ENCODE measurements at regions not wholly inside any gene's neighbourhood (a gene's known extent, or its start where the extent isn't known, plus 50 kb on each side); places are given as distances from the start of the nearest gene placed in this dataset.

GRCh38 chr3:154956815-154957214 is 123.3 kb upstream of the MME start:
- no peak for DNase-seq
- H3K27me3 Mint-ChIP-seq = no peaks in the 10 kb centered on the region
- no peak overlapping the region for H3K27ac Mint-ChIP-seq
- H3K4me1 Mint-ChIP-seq = no peaks in the 10 kb centered on the region
- H3K9me3 Mint-ChIP-seq = no peaks in the 10 kb centered on the region
- H3K4me3 Mint-ChIP-seq = no peak overlapping the region
- intact Hi-C loops (cut with micrococcal nuclease) = no loop called here
- H3K36me3 Mint-ChIP-seq (ENCODE audit: low read depth) = no peaks in the 10 kb centered on the region

- no peaks in the 10 kb centered on the region for H3K4me1 Mint-ChIP-seq
- intact Hi-C loops (cut with micrococcal nuclease) = no loop called here
- no peak for DNase-seq
- no peaks in the 10 kb centered on the region for H3K9me3 Mint-ChIP-seq
- no peaks in the 10 kb centered on the region for H3K27me3 Mint-ChIP-seq
- H3K27ac Mint-ChIP-seq = no peak overlapping the region
- no peak overlapping the region for H3K4me3 Mint-ChIP-seq
- no peaks in the 10 kb centered on the region for H3K36me3 Mint-ChIP-seq (ENCODE audit: low read depth)
Observed at GRCh38 chr3:154955907-154956533, 124.1 kb upstream of the MME start.

GRCh38 chr3:154954757-154955156 is 125.4 kb upstream of the MME start:
- Mint-ChIP-seq H3K4me3 (no peak overlapping the region), H3K27ac (no peak overlapping the region), H3K9me3 (no peaks in the 10 kb centered on the region), H3K27me3 (no peaks in the 10 kb centered on the region), H3K4me1 (no peaks in the 10 kb centered on the region), H3K36me3 (ENCODE audit: low read depth) (no peaks in the 10 kb centered on the region)
- no peak for DNase-seq
- intact Hi-C loops (cut with micrococcal nuclease) = no loop called here

- Mint-ChIP-seq H3K36me3 (ENCODE audit: low read depth) (no peaks in the 10 kb centered on the region), H3K27ac (no peak overlapping the region), H3K27me3 (no peaks in the 10 kb centered on the region), H3K4me1 (no peaks in the 10 kb centered on the region), H3K9me3 (no peaks in the 10 kb centered on the region), H3K4me3 (no peak overlapping the region)
- intact Hi-C loops (cut with micrococcal nuclease) = no loop called here
- no peak for DNase-seq
Observed at GRCh38 chr3:154953538-154953937, 126.6 kb upstream of the MME start.

GRCh38 chr3:154952553-154952952 is 127.6 kb upstream of the MME start:
- Mint-ChIP-seq H3K4me1 (no peaks in the 10 kb centered on the region), H3K9me3 (peaks cover 5% of the 10 kb centered on the region), H3K36me3 (ENCODE audit: low read depth) (no peaks in the 10 kb centered on the region), H3K27ac (no peak overlapping the region), H3K4me3 (no peak overlapping the region), H3K27me3 (no peaks in the 10 kb centered on the region)
- intact Hi-C loops (cut with micrococcal nuclease) = no loop called here
- no peak for DNase-seq

- intact Hi-C loops (cut with micrococcal nuclease) = no loop called here
- H3K4me1 Mint-ChIP-seq = no peaks in the 10 kb centered on the region
- no peak overlapping the region for H3K27ac Mint-ChIP-seq
Observed at GRCh38 chr3:154943981-154944380, 136.1 kb upstream of the MME start.

GRCh38 chr3:154942827-154943226 is 137.3 kb upstream of the MME start:
- intact Hi-C loops (cut with micrococcal nuclease) = no loop called here
- H3K4me1 Mint-ChIP-seq = no peaks in the 10 kb centered on the region
- H3K36me3 Mint-ChIP-seq (ENCODE audit: low read depth) = no peaks in the 10 kb centered on the region
- H3K4me3 Mint-ChIP-seq = no peak overlapping the region
- H3K27me3 Mint-ChIP-seq = no peaks in the 10 kb centered on the region
- DNase-seq = no peak
- H3K27ac Mint-ChIP-seq = no peak overlapping the region
- peaks cover 13% of the 10 kb centered on the region for H3K9me3 Mint-ChIP-seq

More at GRCh38 chr3:154943981-154944380, 136.1 kb upstream of the MME start:
- no peak overlapping the region for H3K4me3 Mint-ChIP-seq
- no peaks in the 10 kb centered on the region for H3K36me3 Mint-ChIP-seq (ENCODE audit: low read depth)
- H3K9me3 Mint-ChIP-seq = peaks cover 15% of the 10 kb centered on the region
- no peaks in the 10 kb centered on the region for H3K27me3 Mint-ChIP-seq
- no peak for DNase-seq

GRCh38 chr3:154936196-154936595 is 143.9 kb upstream of the MME start:
- Mint-ChIP-seq H3K4me3 (no peak overlapping the region), H3K27me3 (no peaks in the 10 kb centered on the region), H3K9me3 (no peaks in the 10 kb centered on the region), H3K27ac (no peak overlapping the region), H3K4me1 (no peaks in the 10 kb centered on the region), H3K36me3 (ENCODE audit: low read depth) (no peaks in the 10 kb centered on the region)
- intact Hi-C loops (cut with micrococcal nuclease) = no loop called here
- DNase-seq = no peak

- no peaks in the 10 kb centered on the region for H3K27me3 Mint-ChIP-seq
- H3K4me1 Mint-ChIP-seq = no peaks in the 10 kb centered on the region
- H3K9me3 Mint-ChIP-seq = no peaks in the 10 kb centered on the region
- DNase-seq = no peak
- no peak overlapping the region for H3K27ac Mint-ChIP-seq
- no peak overlapping the region for H3K4me3 Mint-ChIP-seq
- no peaks in the 10 kb centered on the region for H3K36me3 Mint-ChIP-seq (ENCODE audit: low read depth)
- intact Hi-C loops (cut with micrococcal nuclease) = no loop called here
Observed at GRCh38 chr3:154933581-154933980, 146.5 kb upstream of the MME start.

- no peak overlapping the region for H3K27ac Mint-ChIP-seq
- no peaks in the 10 kb centered on the region for H3K27me3 Mint-ChIP-seq
- H3K4me1 Mint-ChIP-seq = no peaks in the 10 kb centered on the region
- no peak for DNase-seq
- no peak overlapping the region for H3K4me3 Mint-ChIP-seq
- no peaks in the 10 kb centered on the region for H3K36me3 Mint-ChIP-seq (ENCODE audit: low read depth)
- intact Hi-C loops (cut with micrococcal nuclease) = no loop called here
- H3K9me3 Mint-ChIP-seq = no peaks in the 10 kb centered on the region
Observed at GRCh38 chr3:154932633-154933032, 147.5 kb upstream of the MME start.

- no peak for DNase-seq
- Mint-ChIP-seq H3K4me1 (no peaks in the 10 kb centered on the region), H3K4me3 (no peak overlapping the region), H3K9me3 (no peaks in the 10 kb centered on the region), H3K27ac (no peak overlapping the region), H3K36me3 (ENCODE audit: low read depth) (no peaks in the 10 kb centered on the region), H3K27me3 (no peaks in the 10 kb centered on the region)
- intact Hi-C loops (cut with micrococcal nuclease) = no loop called here
Observed at GRCh38 chr3:154931484-154931883, 148.6 kb upstream of the MME start.

GRCh38 chr3:154926721-154927120 is 153.4 kb upstream of the MME start:
- Mint-ChIP-seq H3K27me3 (no peaks in the 10 kb centered on the region), H3K4me3 (no peak overlapping the region), H3K9me3 (no peaks in the 10 kb centered on the region), H3K36me3 (ENCODE audit: low read depth) (no peaks in the 10 kb centered on the region), H3K27ac (no peak overlapping the region), H3K4me1 (no peaks in the 10 kb centered on the region)
- no peak for DNase-seq
- intact Hi-C loops (cut with micrococcal nuclease) = no loop called here

- H3K27me3 Mint-ChIP-seq = no peaks in the 10 kb centered on the region
- H3K27ac Mint-ChIP-seq = no peak overlapping the region
- H3K4me1 Mint-ChIP-seq = no peaks in the 10 kb centered on the region
- no peaks in the 10 kb centered on the region for H3K36me3 Mint-ChIP-seq (ENCODE audit: low read depth)
- no peak overlapping the region for H3K4me3 Mint-ChIP-seq
- no peaks in the 10 kb centered on the region for H3K9me3 Mint-ChIP-seq
- DNase-seq = no peak
- intact Hi-C loops (cut with micrococcal nuclease) = no loop called here
Observed at GRCh38 chr3:154921351-154921750, 158.8 kb upstream of the MME start.

GRCh38 chr3:154919226-154919625 is 160.9 kb upstream of the MME start:
- intact Hi-C loops (cut with micrococcal nuclease) = no loop called here
- no peak overlapping the region for H3K4me3 Mint-ChIP-seq
- no peaks in the 10 kb centered on the region for H3K36me3 Mint-ChIP-seq (ENCODE audit: low read depth)
- H3K27ac Mint-ChIP-seq = no peak overlapping the region
- no peak for DNase-seq
- no peaks in the 10 kb centered on the region for H3K4me1 Mint-ChIP-seq
- no peaks in the 10 kb centered on the region for H3K9me3 Mint-ChIP-seq
- H3K27me3 Mint-ChIP-seq = no peaks in the 10 kb centered on the region

GRCh38 chr3:154904328-154904727 is 175.8 kb upstream of the MME start:
- Mint-ChIP-seq H3K27me3 (no peaks in the 10 kb centered on the region), H3K9me3 (no peaks in the 10 kb centered on the region), H3K36me3 (ENCODE audit: low read depth) (no peaks in the 10 kb centered on the region), H3K4me3 (no peak overlapping the region), H3K27ac (no peak overlapping the region), H3K4me1 (no peaks in the 10 kb centered on the region)
- intact Hi-C loops (cut with micrococcal nuclease) = no loop called here
- no peak for DNase-seq

Data from activated CD4-positive, alpha-beta T cell treated with anti-CD3 and anti-CD28 coated beads, Interleukin-2, amount 10 ng/mL, durations not matched to agents 24 days and 14 days (primary cell).